ENCODE measurements at regions not wholly inside any gene's neighbourhood (a gene's known extent, or its start where the extent isn't known, plus 50 kb on each side); places are given as distances from the start of the nearest gene placed in this dataset.

- no peaks in the 10 kb centered on the region for H3K36me3 ChIP-seq (ENCODE audit: control insufficient read depth in 2 of 2, insufficient read depth in 2 of 2, low read length in 1 of 2)
- intact Hi-C loops (cut with micrococcal nuclease; ENCODE audit: unreplicated experiment): no loop called here
- BruUV-seq (replicated peaks): no TSS peak
- H3K9ac ChIP-seq (ENCODE audit: control insufficient read depth, insufficient read depth, low read length): no peak overlapping the region
- H3K4me3 ChIP-seq: no peak overlapping the region
- CTCF ChIA-PET: interaction anchor here (0.7 kb wide), 1 partner anchor 9 kb away, joined by 3 read pairs; no protein-coding TSS in a partner anchor
- no peak for FAIRE-seq
- POLR2A ChIA-PET: no interaction called here
- H3K27ac ChIP-seq (ENCODE audit: control insufficient read depth, insufficient read depth): no peak overlapping the region
- no peak overlapping the region for H3K4me2 ChIP-seq (ENCODE audit: control insufficient read depth, insufficient read depth)
- H3K4me1 ChIP-seq (ENCODE audit: control insufficient read depth, insufficient read depth, low read length): no peaks in the 10 kb centered on the region
- WGBS (ENCODE audit: insufficient coverage, insufficient replicate concordance, low lambda C conversion rate, missing lambda C conversion rate): 35% methylated on average over 1 of the region's 1 CpG
- in situ Hi-C loops (cut with MboI): no loop called here
- no peaks in the 10 kb centered on the region for H3K79me2 ChIP-seq (ENCODE audit: control insufficient read depth, insufficient read depth, low read length)
- H3K9me3 ChIP-seq (replicated peaks; ENCODE audit: control insufficient read depth, insufficient read depth, low read length): no peaks in the 10 kb centered on the region; the same call in 2 of the 3 replicates
- peaks cover 2 to 4% of the 10 kb centered on the region in 2 experiments; a peak in 1 of 4 replicates for H3K27me3 ChIP-seq (replicated peaks in 1 of 2; ENCODE audit: control insufficient read depth in 2 of 2, insufficient read depth in 2 of 2, low read length in 1 of 2)
- H4K20me1 ChIP-seq (ENCODE audit: control insufficient read depth, insufficient read depth): no peaks in the 10 kb centered on the region
- DNase-seq (ENCODE audit: low read depth, low spot score): no peak
- no peak overlapping the region for H2AFZ ChIP-seq (ENCODE audit: control insufficient read depth, low read depth, low read length)
- no peak for ATAC-seq
- SMC1A ChIA-PET (ENCODE audit: uncharacterized antibody, unreplicated experiment): interaction anchor here (0.6 to 1.5 kb wide), 4 partner anchors 9 to 177 kb away, joined by 3 to 4 read pairs (median 3); no protein-coding TSS in a partner anchor
- RAD21 ChIA-PET (ENCODE audit: unreplicated experiment): no interaction called here
- TF ChIP-seq SUZ12 (IDR thresholded peaks at IDR 0.05; ENCODE audit: unreplicated experiment) (no peak), SIX5 (IDR thresholded peaks at IDR 0.05; ENCODE audit: low read depth, low read length, severe bottlenecking) (no peak), CHD2 (IDR thresholded peaks at IDR 0.05; ENCODE audit: borderline replicate concordance, low read depth, low read length) (no peak), CEBPZ (IDR thresholded peaks at IDR 0.05; ENCODE audit: low read depth, low read length) (no peak), CREM (IDR thresholded peaks at IDR 0.05; ENCODE audit: low read depth) (no peak), ZNF687 (IDR thresholded peaks at IDR 0.05) (no peak), DPF2 (IDR thresholded peaks at IDR 0.05) (no peak), TARDBP (IDR thresholded peaks at IDR 0.05; ENCODE audit: borderline replicate concordance) (no peak), NFYA (IDR thresholded peaks at IDR 0.05; ENCODE audit: borderline replicate concordance, low read depth, low read length) (no peak), JUND (IDR thresholded peaks at IDR 0.05; ENCODE audit: low read depth, low read length) (no peak), KAT2A (conservative IDR thresholded peaks at IDR 0.05; ENCODE audit: control insufficient read depth, low read depth, low read length) (no peak), RELA (IDR thresholded peaks at IDR 0.05; ENCODE audit: borderline replicate concordance, partially characterized antibody) (no peak), E2F4 (IDR thresholded peaks at IDR 0.05; ENCODE audit: low read depth, low read length) (no peak), ZBTB33 (IDR thresholded peaks at IDR 0.05) (no peak), ASH2L (IDR thresholded peaks at IDR 0.05; ENCODE audit: borderline replicate concordance, low read depth) (no peak)
Observed at GRCh38 chr10:117716889-117717288, 174.3 kb downstream of the EMX2 start.

Data from GM12878 (cell line).